HG02970 (cell line): ENCODE measurements at regions not wholly inside any gene's neighbourhood (a gene's known extent, or its start where the extent isn't known, plus 50 kb on each side); places are given as distances from the start of the nearest gene placed in this dataset.

Experiments
- ATAC-seq: cut with Tn5 transposase; IDR thresholded peaks from one replicate; pipeline ENCODE4 v1.9.1; 2021; ENCODE audit warnings: mild to moderate bottlenecking, moderate library complexity, moderate number of reproducible peaks; ENCODE audit not compliant: unreplicated experiment, low FRiP score

GRCh38 chr21:25385911-25386474 lies 221.3 kb downstream of the MRPL39 start:
- no peak for ATAC-seq

- no peak for ATAC-seq
Observed at GRCh38 chr21:25385341-25385740, 221.9 kb downstream of the MRPL39 start.

DNA sequence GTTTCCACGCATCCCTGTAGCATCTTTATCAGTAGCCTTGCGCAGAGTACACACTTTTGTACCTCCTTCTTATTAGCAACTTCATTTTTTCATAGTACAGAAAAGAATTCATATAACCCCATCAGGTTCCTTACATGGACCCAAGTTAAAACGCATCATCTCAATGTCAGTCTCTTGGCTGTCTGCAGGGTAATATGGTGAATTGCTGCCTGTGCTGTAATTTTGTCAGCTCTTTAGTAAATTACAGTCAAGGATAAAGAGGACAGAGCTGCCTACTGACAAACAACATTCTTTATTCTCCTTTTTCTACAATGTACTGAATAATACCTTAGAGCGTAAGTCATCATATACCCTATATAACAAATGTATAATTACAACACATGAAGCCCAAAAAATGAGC lies 222.5 kb downstream of the MRPL39 start:
- no peak for ATAC-seq

DNA sequence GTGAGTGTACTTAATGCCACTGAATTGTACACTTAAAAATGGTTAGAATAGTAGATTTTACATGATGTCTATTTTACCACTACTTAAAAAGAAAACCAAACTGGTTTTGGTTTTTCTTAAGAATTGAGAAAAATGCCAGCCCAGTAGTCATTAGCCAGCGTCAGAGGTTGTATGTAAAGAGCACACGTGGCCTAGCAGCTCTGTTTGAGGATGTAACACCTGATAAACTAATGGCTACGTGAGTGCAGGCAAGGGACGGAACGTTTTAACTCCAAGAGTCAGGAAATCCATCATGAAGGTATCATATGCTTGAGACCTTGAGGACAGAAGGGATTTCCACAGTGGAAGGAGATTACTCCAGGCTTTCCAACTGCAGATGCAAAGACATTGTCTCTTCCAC lies 223.7 kb downstream of the MRPL39 start:
- no peak for ATAC-seq

GRCh38 chr21:25381936-25382452 lies 225.3 kb downstream of the MRPL39 start:
- ATAC-seq: no peak

- no peak for ATAC-seq
Observed at GRCh38 chr21:25375675-25376074, 231.6 kb downstream of the MRPL39 start.

DNA sequence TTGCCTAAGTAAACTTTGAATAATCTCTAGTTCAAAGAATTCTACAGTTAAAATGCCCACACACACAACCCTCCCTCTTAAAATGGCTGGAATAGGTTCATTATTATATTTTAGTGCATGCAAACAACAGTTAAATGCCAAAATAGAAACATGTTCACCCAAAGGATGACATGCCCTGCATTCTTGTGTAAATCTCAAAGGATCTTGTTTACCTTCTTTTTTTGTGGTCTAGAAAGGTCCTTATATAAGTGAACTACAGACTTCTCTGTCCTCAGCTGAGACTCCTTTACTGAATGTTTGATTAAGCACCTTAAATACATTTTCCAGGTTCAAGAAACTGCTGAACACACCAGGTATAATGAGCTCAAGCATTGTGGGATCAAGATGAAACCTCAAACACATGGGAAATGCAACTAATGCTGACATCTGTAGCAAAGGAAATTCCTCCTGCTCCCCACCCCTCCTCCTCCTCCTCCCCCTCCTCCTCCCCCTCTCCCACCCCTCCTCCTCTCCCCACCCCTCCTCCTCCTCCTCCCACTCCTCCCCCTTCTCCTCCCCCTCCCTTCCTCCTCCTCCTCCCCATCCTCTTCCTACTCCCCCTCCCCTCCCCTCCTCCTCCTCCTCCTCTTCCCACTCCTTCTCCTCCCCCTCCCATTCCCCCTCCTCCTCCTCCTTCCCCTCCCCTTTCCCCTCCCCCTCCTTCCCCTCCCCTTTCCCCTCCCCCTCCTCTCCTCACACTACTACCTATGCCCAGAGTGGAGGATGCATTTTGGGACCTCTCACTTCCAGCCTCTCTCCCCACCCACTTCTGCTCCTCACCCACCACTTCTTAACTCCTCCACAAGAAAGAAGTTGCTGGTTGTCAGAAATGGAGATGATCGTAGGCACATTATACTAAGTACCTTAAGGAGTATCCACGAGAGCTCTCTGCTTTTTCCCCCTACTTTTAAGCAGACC lies 233.9 kb downstream of the MRPL39 start:
- ATAC-seq: no peak

GRCh38 chr21:25371841-25372425 lies 235.3 kb downstream of the MRPL39 start:
- no peak for ATAC-seq

GRCh38 chr21:25370311-25370744 lies 237.0 kb downstream of the MRPL39 start:
- no peak for ATAC-seq

DNA sequence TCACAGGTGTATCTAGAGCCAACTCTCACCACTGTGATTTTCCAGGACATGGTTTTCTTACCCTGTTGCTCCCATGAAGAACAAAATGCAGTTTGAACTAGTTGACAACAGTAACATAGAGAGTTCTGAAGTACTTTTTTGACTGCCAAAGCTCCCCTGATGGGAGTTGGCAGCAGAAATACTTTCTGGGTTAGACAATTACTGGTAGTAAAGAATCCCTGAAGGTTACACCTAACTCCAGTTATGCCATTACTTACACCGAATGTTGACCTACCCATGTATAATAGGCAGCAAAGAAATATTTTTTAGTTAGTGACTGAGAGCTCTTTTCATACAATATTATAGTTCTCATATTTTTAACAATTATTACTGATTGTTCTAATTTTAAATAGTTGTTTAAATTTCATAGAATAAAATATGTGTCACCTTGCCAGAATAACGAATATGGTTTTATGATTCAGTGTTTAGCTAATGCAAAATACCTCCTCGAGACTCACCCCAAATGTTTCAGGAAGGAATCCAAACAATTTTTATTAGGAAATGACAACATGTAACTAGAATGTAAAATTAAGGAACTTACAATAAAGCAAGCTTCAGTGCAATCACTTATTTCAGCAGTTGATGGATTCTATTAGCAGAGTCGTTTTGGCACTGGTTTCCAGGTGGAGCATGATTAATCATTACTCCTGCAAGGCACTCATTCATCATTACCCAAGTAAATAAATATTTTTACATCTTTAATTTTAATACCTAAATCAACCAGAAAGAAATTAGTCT lies 237.6 kb downstream of the MRPL39 start:
- no peak for ATAC-seq

GRCh38 chr21:25368531-25368930 lies 238.8 kb downstream of the MRPL39 start:
- no peak for ATAC-seq

DNA sequence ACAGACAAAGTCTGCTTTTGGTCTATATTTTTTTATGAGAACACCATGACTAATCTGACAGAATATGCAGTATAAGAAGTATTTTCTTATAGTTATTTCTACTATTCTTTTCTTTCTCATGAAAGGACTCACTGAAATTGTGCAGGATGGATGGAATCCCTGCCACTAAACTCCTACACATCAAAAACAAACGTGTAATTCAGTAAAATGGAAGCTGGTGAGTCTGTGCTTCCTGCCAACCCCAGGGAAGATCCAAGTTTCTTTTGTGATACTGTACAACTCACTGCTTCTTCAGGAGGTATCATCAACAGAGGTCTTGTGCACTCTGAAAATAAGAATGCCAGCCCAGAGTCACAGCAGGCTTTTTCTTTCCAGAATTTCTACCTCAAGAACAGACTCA lies 241.2 kb downstream of the MRPL39 start:
- no peak for ATAC-seq

GRCh38 chr21:25362375-25363267 lies 244.7 kb downstream of the MRPL39 start:
- no peak for ATAC-seq

DNA sequence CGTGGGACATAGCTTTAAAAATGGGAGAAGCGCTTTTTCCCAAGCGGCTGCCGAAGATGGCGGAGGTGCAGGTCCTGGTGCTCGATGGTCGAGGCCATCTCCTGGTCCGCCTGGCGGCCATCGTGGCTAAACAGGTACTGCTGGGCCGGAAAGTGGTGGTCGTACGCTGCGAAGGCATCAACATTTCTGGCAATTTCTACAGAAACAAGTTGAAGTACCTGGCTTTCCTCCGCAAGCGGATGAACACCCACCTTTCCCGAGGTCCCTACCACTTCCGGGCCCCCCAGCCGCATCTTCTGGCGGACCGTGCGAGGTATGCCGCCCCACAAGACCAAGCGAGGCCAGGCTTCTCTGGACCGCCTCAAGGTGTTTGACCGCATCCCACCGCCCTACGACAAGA lies 245.5 kb downstream of the MRPL39 start:
- no peak for ATAC-seq

DNA sequence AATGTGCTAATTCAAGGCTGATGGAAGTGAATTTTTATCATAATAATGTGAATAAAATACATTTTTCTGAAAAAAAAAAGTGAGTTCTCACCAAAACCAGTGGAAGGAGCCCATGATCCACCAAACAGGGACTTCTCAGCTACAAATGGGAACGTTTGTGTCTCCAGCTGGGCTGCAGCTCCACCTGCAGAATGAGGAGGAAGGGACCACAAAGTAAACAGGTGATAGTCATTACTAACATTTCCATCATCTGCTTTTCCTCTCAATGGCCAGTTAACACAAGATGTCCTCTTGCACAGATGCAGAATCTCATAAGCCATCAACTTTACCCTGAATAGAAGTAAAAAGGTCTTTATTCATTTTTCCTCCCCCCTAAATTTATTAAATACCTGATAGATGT lies 246.2 kb downstream of the MRPL39 start:
- no peak for ATAC-seq

DNA sequence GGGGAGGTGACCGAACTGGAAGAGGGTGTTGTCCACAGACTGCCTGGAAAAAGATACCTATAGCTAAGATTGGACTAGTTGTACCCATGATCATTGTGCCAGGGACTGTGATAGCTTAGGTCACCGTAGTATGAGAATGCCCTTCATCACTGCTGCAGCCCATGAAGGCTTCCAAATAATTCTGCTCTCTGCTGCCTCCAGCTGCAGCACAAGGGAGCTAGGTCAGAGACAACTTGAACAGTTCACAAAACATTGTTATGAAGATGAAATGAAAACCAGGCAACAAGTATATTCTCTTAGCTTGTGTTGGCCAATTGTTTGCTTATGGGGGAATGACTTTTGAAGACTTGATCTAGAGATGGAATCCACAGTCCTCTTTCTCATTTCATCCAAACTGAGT lies 246.7 kb downstream of the MRPL39 start:
- ATAC-seq: no peak

GRCh38 chr21:25359724-25360123 lies 247.6 kb downstream of the MRPL39 start:
- ATAC-seq: no peak

DNA sequence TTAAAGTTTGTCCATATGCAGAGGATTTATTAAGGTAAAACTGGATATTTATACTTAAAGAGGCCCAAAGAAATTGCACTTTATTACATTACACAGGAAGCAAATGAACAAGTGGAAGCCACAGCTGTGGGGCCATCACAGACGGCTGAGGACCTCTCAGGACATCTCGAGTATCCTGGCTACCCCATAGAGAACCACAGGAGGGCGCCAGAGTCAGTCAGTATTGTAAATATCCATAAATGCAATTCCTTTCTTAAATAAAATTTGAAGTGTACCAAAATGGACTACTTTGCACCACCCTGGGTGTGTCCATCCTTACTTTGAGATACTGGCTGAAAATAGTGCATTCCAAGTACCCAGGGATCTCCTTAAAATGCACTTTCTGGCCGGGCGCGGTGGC lies 257.2 kb downstream of the MRPL39 start:
- no peak for ATAC-seq

DNA sequence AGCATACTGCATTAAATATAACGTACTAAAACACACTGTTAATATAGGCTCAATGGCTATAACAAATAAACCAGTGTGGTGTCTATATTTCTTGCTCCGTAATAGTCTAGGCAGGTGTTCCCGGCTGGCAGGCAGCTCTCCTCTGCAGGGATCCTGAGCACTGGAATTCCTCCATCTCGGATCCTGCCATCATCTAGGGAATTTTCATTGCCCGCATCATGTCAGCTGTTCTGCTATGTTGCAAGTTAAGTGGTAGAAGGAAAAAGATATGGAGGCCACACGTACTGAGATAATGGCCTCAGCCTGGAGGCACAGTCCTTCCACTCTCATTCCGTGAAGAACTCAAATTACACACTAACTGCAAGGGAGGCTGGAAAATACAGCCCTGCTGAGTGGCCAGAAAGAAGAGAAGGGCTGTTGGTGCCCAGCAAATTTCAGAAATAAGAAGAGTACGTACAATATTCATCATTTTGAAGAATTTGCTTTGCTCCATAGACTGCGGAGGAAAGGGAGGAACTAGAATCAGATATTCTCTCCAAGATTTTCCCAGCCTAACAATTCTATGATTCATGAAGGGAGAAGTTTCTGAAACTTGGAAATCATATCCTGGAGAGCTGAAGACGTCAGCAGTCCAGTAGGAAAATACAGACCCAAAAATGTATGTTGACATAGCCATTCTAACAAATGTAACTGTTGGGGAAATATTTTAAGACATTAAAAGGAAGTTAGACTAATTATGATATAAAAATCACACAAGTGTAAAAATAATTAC lies 263.3 kb downstream of the MRPL39 start:
- no peak for ATAC-seq
